Psoas muscle (tissue), 7 donors: ENCODE measurements at regions not wholly inside any gene's neighbourhood (a gene's known extent, or its start where the extent isn't known, plus 50 kb on each side); places are given as distances from the start of the nearest gene placed in this dataset.

Experiments used
- ATAC-seq, 4 donors: fragments of 200-7000 bp; cut with Tn5 transposase; one replicate each; pipeline ENCODE4 v1.9.1; 2020; ENCODE audit warnings: moderate library complexity in 3 of 4, mild to moderate bottlenecking in 2 of 4
- DNase-seq, 2 donors: peaks; one replicate each; pipeline ENCODE4 v3.0.0-alpha.2; 2020
- H3K27ac ChIP-seq: fragments of 200-600 bp; one replicate; pipeline ENCODE4 v1.8.0; 2022
- H3K27me3 ChIP-seq, 3 donors: fragments of 200-600 bp in 1 of 3; one replicate each; pipeline versions ENCODE4 v1.6.1 to v1.8.0; 2013 to 2022; ENCODE audit warnings: low read length in 2 of 3, mild to moderate bottlenecking in 2 of 3, moderate library complexity in 1 of 3; ENCODE audit not compliant: insufficient read depth in 3 of 3
- H3K36me3 ChIP-seq, 2 donors: fragments of 200-600 bp in 1 of 2; one replicate each; pipeline versions ENCODE4 v1.6.1 to v1.8.0; 2013 to 2022; ENCODE audit warnings: low read depth in 1 of 2, mild to moderate bottlenecking in 1 of 2, moderate library complexity in 1 of 2; ENCODE audit not compliant: insufficient read depth in 1 of 2
- H3K4me1 ChIP-seq: fragments of 200-600 bp; one replicate; pipeline ENCODE4 v1.8.0; 2022
- H3K4me3 ChIP-seq: fragments of 200-600 bp; one replicate; pipeline ENCODE4 v1.8.0; 2022; ENCODE audit warnings: mild to moderate bottlenecking
- H3K9me3 ChIP-seq: fragments of 200-600 bp; one replicate; pipeline ENCODE4 v1.8.0; 2022
- WGBS, 3 donors: extraction: QIAGEN DNeasy Blood & Tissue Kit; methylation state at CpG; one replicate each; pipeline versions ENCODE4 v1.1.6 to v1.1.7; 2013; 5-methylcytosine and 5-hydroxymethylcytosine counted together
- intact Hi-C, 2 donors: fragments of 100-400 bp; cut with DNase I; formaldehyde crosslinking; loops; one replicate each; pipeline versions ENCODE4 v1.11.0 to v1.14.2; 2022
- TF ChIP-seq, protein P1 (sequence below): fragments of 200-600 bp; IDR thresholded peaks from one replicate; pipeline ENCODE4 v1.8.0; 2022; ENCODE audit warnings: antibody characterized with exemption
- donor health status: healthy with polysubstance abuse.
- donor health status: DM: no; HTN: no; CAD: no; lungs with moderate emphysema.
- donor health status: Bipolar disorder and iron deficiency.
- donor health status: healthy.
- donor health status: DM: yes; HTN: yes; CAD: no.
- donor health status: DM: no; HTN: no; CAD: no.
- donor health status: DM: yes; HTN: yes; CAD: no.

DNA sequence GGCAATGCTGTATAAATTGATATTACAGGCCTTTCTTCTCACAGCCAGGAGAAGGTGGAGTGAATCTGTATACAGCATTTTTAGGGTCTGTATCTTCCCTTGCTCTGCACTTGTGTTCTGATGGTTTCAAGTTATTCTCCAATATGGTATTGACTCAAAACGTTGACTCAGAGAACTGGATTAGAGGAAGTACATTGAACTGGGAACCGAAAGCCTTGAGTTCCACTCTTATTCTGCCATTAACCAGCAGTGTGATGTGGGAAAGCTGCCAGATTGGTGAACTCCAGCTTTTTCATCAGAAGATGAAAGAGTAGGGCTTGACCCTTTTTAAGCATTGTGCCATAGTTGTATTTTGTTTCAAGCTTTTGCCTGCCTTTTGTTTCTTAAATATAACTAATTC is 167.7 kb downstream of the SPRY2 start:
- H3K36me3 ChIP-seq = no peaks in the 10 kb centered on the region
- WGBS, 3 donors = 41 to 47% (median 44%) methylated on average over 2 of the region's 2 CpGs
- H3K27ac ChIP-seq = no peak overlapping the region
- H3K4me1 ChIP-seq = no peaks in the 10 kb centered on the region
- intact Hi-C loops = no loop called here
- H3K9me3 ChIP-seq = no peaks in the 10 kb centered on the region
- H3K4me3 ChIP-seq = no peak overlapping the region
- TF ChIP-seq, protein P1, sequence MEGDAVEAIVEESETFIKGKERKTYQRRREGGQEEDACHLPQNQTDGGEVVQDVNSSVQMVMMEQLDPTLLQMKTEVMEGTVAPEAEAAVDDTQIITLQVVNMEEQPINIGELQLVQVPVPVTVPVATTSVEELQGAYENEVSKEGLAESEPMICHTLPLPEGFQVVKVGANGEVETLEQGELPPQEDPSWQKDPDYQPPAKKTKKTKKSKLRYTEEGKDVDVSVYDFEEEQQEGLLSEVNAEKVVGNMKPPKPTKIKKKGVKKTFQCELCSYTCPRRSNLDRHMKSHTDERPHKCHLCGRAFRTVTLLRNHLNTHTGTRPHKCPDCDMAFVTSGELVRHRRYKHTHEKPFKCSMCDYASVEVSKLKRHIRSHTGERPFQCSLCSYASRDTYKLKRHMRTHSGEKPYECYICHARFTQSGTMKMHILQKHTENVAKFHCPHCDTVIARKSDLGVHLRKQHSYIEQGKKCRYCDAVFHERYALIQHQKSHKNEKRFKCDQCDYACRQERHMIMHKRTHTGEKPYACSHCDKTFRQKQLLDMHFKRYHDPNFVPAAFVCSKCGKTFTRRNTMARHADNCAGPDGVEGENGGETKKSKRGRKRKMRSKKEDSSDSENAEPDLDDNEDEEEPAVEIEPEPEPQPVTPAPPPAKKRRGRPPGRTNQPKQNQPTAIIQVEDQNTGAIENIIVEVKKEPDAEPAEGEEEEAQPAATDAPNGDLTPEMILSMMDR = no peak
- H3K27me3 ChIP-seq = no peaks in the 10 kb centered on the region
- DNase-seq (no peak), ATAC-seq (no peak)

DNA sequence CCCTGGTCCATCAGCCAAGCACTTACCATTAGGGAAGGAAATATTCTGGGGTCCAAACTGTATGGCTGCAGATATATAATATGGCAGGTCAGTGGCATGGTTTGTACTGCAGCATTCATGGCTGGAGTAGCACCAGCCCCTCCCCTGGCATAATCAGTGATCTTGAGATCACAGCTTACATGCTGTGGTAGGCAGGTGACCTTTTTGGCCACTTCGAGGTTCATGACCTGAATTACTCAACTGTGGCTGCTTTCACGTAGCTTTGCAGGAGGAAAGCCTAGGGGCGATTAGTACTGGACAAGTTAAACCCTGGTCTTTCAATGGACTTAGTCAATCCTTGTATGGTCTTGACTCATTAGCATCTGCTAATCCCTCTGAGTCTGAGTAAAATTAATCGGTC is 169.8 kb downstream of the SPRY2 start:
- Histone ChIP-seq H3K27ac (no peak overlapping the region), H3K4me3 (no peak overlapping the region), H3K9me3 (no peaks in the 10 kb centered on the region), H3K27me3 (no peaks in the 10 kb centered on the region), H3K36me3 (no peaks in the 10 kb centered on the region), H3K4me1 (no peaks in the 10 kb centered on the region)
- intact Hi-C loops = no loop called here
- TF ChIP-seq, protein P1 = no peak
- WGBS, 3 donors = 87 to 91% (median 88%) methylated on average over 4 of the region's 4 CpGs
- DNase-seq (no peak), ATAC-seq (no peak)

DNA sequence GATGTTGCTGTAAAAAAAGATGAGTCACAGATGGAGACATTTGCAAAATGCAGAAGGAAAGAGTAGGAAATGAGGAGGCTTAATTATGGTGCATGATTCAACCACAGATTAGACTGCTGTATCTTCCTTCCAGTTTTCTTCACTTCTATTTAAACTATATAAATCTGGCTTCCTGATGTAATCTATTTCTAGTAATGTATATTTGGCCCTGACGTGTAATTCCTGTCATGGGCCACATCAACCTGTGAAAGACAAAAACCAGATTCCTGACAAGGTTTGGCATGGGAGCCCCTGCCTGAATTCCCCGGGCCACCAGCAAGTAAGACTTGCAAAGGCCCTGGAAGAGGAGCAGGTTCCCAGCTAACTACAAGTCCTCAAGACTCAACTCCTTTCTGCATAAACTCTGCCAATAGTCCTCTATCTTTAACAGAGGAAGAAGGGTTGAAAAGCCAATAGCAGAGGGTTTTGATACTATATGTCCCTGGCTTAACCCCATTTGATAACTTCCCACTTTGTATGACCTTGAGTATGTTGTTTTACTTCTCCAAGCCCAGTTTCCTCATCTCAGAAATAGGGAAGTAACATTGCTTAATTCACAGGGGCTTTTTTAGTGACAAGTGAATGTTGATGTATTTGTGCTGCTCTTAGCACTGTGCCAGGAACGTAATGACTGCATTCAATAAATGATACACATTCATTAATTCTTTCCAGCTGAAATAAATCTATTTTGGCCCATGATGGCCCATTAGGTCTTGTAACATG is 172.7 kb downstream of the SPRY2 start:
- no peaks in the 10 kb centered on the region for H3K9me3 ChIP-seq
- TF ChIP-seq, protein P1 = no peak
- H3K4me1 ChIP-seq = no peaks in the 10 kb centered on the region
- DNase-seq (no peak), ATAC-seq (peak in 1 of 4 donors; percentile 22)
- H3K27me3 ChIP-seq = no peaks in the 10 kb centered on the region
- no peak overlapping the region for H3K27ac ChIP-seq
- no peaks in the 10 kb centered on the region for H3K36me3 ChIP-seq
- WGBS, 3 donors = 83 to 87% (median 85%) methylated on average over 3 of the region's 3 CpGs
- intact Hi-C loops = no loop called here
- no peak overlapping the region for H3K4me3 ChIP-seq

DNA sequence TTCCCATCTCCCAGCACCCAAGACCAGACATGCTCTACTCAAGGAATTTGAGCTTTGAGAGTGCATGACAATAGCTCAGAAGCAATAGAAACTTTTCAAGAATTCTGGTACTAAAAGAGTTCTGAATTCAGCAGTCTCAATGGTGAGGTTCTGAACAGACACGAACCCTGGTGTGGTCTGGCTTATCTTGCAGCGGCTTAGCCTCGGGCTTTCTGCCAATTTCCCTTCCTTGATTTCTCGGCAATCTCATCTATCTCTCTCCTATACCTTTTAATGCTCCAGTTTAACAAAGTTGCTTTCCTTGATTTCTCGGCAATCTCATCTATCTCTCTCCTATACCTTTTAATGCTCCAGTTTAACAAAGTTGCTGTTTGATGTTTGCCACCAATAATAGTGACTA is 174.6 kb downstream of the SPRY2 start:
- intact Hi-C loops = no loop called here
- no peaks in the 10 kb centered on the region for H3K36me3 ChIP-seq
- no peak for DNase-seq
- TF ChIP-seq, protein P1 = no peak
- no peaks in the 10 kb centered on the region for H3K27me3 ChIP-seq
- 75 to 86% (median 81%) methylated on average over 5 of the region's 5 CpGs for WGBS, 3 donors
- H3K4me1 ChIP-seq = no peaks in the 10 kb centered on the region
- H3K4me3 ChIP-seq = no peak overlapping the region
- ATAC-seq = no peak
- H3K27ac ChIP-seq = no peak overlapping the region
- no peaks in the 10 kb centered on the region for H3K9me3 ChIP-seq

DNA sequence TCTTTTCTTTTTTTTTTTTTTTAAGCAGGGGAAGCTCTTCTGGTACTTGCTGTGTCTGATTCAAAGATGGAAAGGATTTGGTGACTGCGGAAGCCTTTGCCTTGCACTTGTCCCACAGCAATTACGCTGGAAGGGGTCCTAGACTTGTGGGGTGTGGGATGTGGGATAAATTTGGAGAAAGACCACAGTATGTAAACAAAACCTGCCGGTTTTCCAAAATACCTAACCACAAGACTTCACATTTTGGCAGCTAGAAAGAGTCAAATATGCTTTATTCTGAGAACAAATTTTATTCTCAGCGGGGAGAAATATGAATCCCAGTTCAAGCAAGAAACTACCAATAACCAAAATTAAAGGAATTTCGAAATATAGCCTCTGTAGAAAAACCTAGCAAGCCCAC is 176.5 kb downstream of the SPRY2 start:
- 76 to 82% (median 79%) methylated on average over 5 of the region's 5 CpGs for WGBS, 3 donors
- H3K9me3 ChIP-seq = no peaks in the 10 kb centered on the region
- no peaks in the 10 kb centered on the region for H3K4me1 ChIP-seq
- ATAC-seq (no peak), DNase-seq (no peak)
- intact Hi-C loops = no loop called here
- TF ChIP-seq, protein P1 = no peak
- no peaks in the 10 kb centered on the region for H3K36me3 ChIP-seq
- no peak overlapping the region for H3K4me3 ChIP-seq
- H3K27ac ChIP-seq = no peak overlapping the region
- no peaks in the 10 kb centered on the region for H3K27me3 ChIP-seq
